Epithelial cell of proximal tubule (primary cell): ENCODE measurements at regions not wholly inside any gene's neighbourhood (a gene's known extent, or its start where the extent isn't known, plus 50 kb on each side); places are given as distances from the start of the nearest gene placed in this dataset.

Experiments
- DNase-seq: peaks from one replicate; pipeline ENCODE4 v3.0.0-alpha.2; 2011; ENCODE audit warnings: low read depth
- H3K4me3 ChIP-seq: 2 replicates; pipeline ENCODE4 v1.5.1; 2011; ENCODE audit warnings: low read depth, mild to moderate bottlenecking, low read length
- TF ChIP-seq, protein P1 (sequence below): conservative IDR thresholded peaks from 2 replicates; pipeline ENCODE4 v1.5.1; 2012; ENCODE audit warnings: low read depth, mild to moderate bottlenecking, low read length

DNA sequence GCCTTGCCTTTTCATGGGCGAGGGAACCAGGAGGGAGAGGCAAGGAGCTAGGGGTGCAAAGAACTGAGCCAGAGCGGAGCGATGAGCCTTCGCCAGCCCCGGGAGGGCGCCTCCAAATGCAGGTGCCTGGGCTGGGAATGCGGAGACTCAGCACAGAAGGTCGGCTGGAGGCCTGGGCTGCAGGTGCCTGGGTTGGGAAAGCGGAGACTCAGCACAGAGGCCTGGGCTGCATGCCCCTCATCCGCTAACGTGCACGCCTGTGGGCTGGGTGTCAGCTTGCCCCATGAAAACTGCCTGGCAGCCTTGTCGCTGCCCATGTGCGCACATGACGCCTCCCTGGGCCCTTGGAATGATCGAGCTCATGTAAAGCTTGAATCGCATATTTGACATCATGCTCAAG, 51.8 kb downstream of the POM121L12 start:
- no peak for DNase-seq
- H3K4me3 ChIP-seq, result no peak overlapping the region
- TF ChIP-seq, protein P1, sequence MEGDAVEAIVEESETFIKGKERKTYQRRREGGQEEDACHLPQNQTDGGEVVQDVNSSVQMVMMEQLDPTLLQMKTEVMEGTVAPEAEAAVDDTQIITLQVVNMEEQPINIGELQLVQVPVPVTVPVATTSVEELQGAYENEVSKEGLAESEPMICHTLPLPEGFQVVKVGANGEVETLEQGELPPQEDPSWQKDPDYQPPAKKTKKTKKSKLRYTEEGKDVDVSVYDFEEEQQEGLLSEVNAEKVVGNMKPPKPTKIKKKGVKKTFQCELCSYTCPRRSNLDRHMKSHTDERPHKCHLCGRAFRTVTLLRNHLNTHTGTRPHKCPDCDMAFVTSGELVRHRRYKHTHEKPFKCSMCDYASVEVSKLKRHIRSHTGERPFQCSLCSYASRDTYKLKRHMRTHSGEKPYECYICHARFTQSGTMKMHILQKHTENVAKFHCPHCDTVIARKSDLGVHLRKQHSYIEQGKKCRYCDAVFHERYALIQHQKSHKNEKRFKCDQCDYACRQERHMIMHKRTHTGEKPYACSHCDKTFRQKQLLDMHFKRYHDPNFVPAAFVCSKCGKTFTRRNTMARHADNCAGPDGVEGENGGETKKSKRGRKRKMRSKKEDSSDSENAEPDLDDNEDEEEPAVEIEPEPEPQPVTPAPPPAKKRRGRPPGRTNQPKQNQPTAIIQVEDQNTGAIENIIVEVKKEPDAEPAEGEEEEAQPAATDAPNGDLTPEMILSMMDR, result no peak

DNA sequence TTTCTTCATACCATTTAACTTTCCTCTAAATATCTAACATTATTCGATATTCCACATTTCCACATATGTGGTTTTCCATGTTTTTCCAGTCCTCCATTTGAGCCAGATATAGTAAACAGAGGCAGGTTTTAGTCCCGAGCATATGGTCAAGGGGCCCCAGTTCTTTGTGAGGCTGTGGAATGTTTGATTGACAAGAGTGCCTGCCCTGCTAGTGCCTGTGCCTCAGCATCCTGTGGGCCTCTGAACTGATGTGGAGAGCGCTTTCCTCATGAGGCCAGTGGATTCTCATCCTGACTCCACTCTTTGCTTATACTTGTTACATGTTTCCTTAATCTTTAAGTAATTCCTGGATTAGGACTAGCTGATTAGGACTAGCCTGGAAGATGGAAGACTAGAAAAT, 58.8 kb downstream of the POM121L12 start:
- TF ChIP-seq, protein P1, result no peak
- H3K4me3 ChIP-seq, result no peak overlapping the region
- DNase-seq, result no peak

DNA sequence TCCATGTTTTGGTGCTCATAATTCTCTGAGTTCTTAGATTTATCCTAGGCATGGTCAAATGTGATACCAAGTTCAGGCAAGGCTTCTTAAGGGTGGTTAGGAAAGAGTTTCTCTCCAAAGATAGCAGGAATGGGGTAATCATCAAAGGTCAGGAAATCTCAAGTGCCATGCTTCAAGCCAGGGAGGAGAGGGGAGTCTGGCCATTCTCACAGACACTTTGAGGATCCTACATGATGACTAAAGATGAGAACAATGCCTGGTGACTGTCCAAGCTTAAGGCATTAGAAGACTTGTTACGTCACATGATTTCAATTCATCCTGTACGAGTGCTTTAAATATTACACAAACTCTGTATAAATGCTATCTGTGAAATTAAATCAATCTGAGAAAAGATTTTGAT, 59.4 kb downstream of the POM121L12 start:
- TF ChIP-seq, protein P1, result no peak

DNA sequence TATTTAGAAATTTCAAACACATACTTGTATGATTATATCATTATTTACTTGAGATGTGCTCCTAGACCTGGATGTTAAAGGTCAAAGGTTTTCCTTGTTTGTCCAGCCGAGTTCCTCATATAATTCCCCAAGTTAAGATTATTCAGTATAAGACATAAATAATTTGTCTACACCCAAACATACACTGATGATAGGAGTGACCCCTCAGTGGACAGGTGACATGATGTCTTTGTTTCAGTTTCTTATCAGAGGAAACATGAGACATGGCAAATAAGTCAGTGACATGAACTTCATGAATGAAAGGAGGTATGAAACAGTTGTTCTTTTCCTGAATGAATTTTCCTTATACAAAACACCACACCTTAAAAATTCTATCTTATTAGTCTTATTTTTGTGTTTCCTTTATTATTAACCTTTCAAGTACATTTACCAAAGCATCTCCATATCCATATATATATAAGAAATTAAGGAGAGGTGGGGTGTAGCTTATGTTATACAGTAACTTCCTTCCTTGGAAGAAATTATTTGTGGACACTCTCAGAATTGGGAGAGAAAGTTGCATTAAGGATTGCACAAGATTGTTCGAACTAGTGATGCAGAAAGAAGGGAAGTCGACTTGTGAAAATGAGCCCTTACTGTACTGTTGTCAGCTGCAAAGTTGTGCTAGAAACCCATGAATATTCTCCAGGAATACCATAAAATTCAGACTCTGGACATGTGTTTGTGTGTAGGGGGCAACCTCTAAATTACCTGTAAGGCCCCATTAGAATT, 60.5 kb downstream of the POM121L12 start:
- no peak for DNase-seq
- TF ChIP-seq, protein P1, result no peak
- no peak overlapping the region for H3K4me3 ChIP-seq

More for the DNA sequence above, 59.4 kb downstream of the POM121L12 start:
- H3K4me3 ChIP-seq, result no peak overlapping the region
- DNase-seq, result no peak

DNA sequence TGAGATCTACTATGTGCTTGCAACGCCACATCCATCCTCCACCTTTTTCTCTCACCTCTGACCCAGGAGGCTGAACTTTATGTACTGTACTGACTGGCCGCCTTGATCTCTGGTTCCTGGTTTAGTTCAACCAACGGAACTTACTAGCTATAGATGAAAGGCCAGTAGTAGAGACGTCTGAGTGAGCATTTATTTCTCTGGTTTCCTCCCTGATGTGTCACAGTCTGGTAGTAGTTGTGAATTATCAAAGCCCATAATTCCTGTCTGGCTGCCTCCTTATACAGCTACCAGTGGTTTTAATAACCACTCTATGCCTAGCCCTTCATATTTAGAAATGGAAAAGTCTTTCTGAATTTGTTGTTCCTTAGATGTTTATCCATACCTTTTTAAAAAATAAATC, 64.7 kb downstream of the POM121L12 start:
- TF ChIP-seq, protein P1, result no peak
- DNase-seq, result no peak
- H3K4me3 ChIP-seq, result no peak overlapping the region

DNA sequence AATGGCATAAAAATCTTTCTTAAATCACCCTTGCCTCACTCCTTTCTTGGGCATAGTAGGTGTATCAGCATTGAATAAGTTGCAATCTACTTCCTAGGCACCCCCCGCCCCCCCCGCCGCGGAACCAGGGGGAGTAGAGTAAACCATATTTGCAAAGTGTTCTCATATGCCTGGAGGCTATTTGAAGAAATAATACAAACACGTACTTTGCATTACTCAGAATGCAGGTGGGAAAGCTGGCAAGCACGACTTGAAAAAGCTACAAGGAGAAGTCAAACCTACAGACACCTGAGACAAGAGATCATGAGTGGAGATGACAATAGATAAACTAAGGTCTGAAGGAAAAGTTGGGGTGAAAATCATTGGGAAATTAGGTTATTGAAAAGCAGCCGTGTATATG, 65.6 kb downstream of the POM121L12 start:
- H3K4me3 ChIP-seq, result no peak overlapping the region
- no peak for DNase-seq
- TF ChIP-seq, protein P1, result no peak

DNA sequence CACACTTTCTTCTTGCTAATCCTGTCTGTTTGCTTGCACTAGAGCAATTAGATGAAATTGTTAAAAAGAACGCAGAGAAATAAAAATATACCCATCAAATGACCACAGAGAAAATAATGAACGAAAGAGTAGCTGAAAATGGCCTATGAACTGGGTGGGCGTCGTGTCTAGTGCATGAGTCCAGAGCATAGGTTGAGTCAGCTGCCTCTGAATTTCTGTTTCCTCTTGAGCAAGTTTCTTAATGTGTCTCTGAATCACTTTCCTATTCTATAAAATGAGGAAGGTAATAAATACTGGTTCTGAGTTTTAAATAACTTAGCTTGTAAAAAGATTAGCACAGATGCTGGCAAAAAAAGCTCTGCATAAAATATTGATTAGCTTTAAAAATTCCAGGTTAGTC, 75.0 kb downstream of the POM121L12 start:
- DNase-seq, result no peak
- TF ChIP-seq, protein P1, result no peak
- H3K4me3 ChIP-seq, result no peak overlapping the region
